ENCODE measurements at regions not wholly inside any gene's neighbourhood (a gene's known extent, or its start where the extent isn't known, plus 50 kb on each side); places are given as distances from the start of the nearest gene placed in this dataset.

GRCh38 chr2:15889442-15890123, 50.8 kb upstream of the MYCN start:
- Histone ChIP-seq H3K9ac (ENCODE audit: low read length in 5 of 5) (no peak overlapping the region), H3K36me3 (ENCODE audit: control insufficient read depth in 5 of 5, insufficient read depth in 5 of 5, low read length in 5 of 5) (no peaks in the 10 kb centered on the region), H3K4me1 (ENCODE audit: control insufficient read depth in 5 of 5, insufficient read depth in 5 of 5, low read length in 5 of 5) (no peaks in the 10 kb centered on the region), H3K4me3 (ENCODE audit: low read depth in 1 of 5, low read length in 5 of 5) (no peak overlapping the region), H3K27ac (ENCODE audit: low read depth, low read length) (no peak overlapping the region), H3K9me3 (ENCODE audit: control insufficient read depth in 5 of 5, low read length in 5 of 5) (no peaks in the 10 kb centered on the region), H3K27me3 (ENCODE audit: control insufficient read depth in 5 of 5, insufficient read depth in 4 of 5, low read length in 5 of 5) (peaks cover 0 to 6% (median 2%) of the 10 kb centered on the region in 5 donors)

DNA sequence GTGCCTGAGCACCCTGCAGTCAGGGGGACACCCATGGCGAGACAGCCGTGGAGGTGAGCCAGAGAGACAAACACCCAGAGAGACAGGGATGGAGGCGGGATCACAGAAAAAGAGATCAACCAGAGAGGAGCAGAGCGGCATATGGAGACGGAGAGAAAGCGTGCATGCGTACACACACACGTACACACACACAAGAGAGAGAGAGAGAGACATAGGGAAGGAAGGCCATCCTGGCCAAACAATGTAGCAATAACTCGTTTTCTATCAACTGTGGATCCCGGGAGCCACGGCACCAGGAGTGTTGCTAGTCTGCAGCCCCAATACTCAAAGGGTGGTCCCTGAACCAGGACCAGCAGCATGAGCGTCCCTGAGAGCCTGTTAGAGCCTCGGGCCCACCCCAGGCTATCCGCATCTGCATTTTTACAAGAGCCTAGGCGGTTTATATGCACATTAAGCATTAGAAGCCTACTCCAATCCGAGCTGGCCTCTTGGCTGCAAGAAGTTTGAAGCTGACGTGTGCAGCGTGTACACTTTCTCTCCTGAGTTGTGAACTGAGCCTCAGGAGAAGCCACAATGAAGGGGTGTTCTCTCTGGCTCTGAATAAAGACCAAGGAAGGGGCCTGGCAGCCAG, 50.1 kb upstream of the MYCN start:
- Histone ChIP-seq H3K27me3 (ENCODE audit: control insufficient read depth in 5 of 5, insufficient read depth in 4 of 5, low read length in 5 of 5) (peaks cover 0 to 6% (median 2%) of the 10 kb centered on the region in 5 donors), H3K27ac (ENCODE audit: low read depth, low read length) (no peak overlapping the region), H3K9me3 (ENCODE audit: control insufficient read depth in 5 of 5, low read length in 5 of 5) (no peaks in the 10 kb centered on the region), H3K4me1 (ENCODE audit: control insufficient read depth in 5 of 5, insufficient read depth in 5 of 5, low read length in 5 of 5) (no peaks in the 10 kb centered on the region), H3K9ac (ENCODE audit: low read length in 5 of 5) (no peak overlapping the region), H3K36me3 (ENCODE audit: control insufficient read depth in 5 of 5, insufficient read depth in 5 of 5, low read length in 5 of 5) (no peaks in the 10 kb centered on the region), H3K4me3 (ENCODE audit: low read depth in 1 of 5, low read length in 5 of 5) (no peak overlapping the region)

All from subcutaneous abdominal adipose tissue (tissue), 5 donors.